HEK293 (cell line): ENCODE measurements at regions not wholly inside any gene's neighbourhood (a gene's known extent, or its start where the extent isn't known, plus 50 kb on each side); places are given as distances from the start of the nearest gene placed in this dataset.
"Not testable (repeated sequence)": the region's sequence is repeated elsewhere in the genome, so short reads cannot be mapped to it uniquely, and the experiment has no call there.

ENCODE experiments used
- CTCF ChIA-PET: fragments of 350-600 bp; formaldehyde crosslinking; extraction: SDS; loops from one replicate; lab custom pipeline; 2021; ENCODE audit warnings: antibody characterized with exemption; lab: Yijun Ruan, JAX
- POLR2A ChIA-PET: fragments of 300-600 bp; formaldehyde crosslinking; extraction: SDS; loops from one replicate; lab custom pipeline; 2020; ENCODE audit warnings: antibody characterized with exemption, inconsistent platforms; lab: Yijun Ruan, JAX
- H3K27ac ChIP-seq: fragments of 200-500 bp; sonication (Bioruptor generic); 2 replicates; pipeline ENCODE4 v1.5.1; 2014; ENCODE audit warnings: low read depth, low read length, control low read depth, inconsistent platforms; ENCODE audit errors: extremely low read depth
- H3K36me3 ChIP-seq, 2 experiments: fragments of 200-500 bp in 1 of 2; sonication (Bioruptor generic) in 1 of 2; 1 replicate in 1 of 2; 2 replicates in 1 of 2; pipeline ENCODE4 v1.5.1; 2014 to 2017; ENCODE audit warnings: inconsistent platforms in 2 of 2, low read length in 2 of 2; ENCODE audit not compliant: control insufficient read depth in 2 of 2, insufficient read depth in 1 of 2
- H3K4me1 ChIP-seq: fragments of 200-500 bp; sonication (Bioruptor generic); 2 replicates; pipeline ENCODE4 v1.5.1; 2014; ENCODE audit warnings: mild to moderate bottlenecking, low read length, inconsistent platforms; ENCODE audit not compliant: control insufficient read depth, insufficient read depth
- H3K4me3 ChIP-seq: 2 replicates; pipeline ENCODE4 v1.5.1; 2011; ENCODE audit warnings: low read depth, mild to moderate bottlenecking, control low read depth, low read length, moderate library complexity
- H3K9me3 ChIP-seq: fragments of 200-500 bp; sonication (Bioruptor generic); 2 replicates; pipeline ENCODE4 v1.5.1; 2014; ENCODE audit warnings: low read depth, low read length, inconsistent platforms; ENCODE audit not compliant: control insufficient read depth, insufficient read depth
- ELK4 ChIP-seq: IDR thresholded peaks from 2 replicates; pipeline ENCODE4 v1.6.1; 2011; ENCODE audit warnings: mild to moderate bottlenecking, low read depth, low read length, borderline replicate concordance
- KLF7 ChIP-seq: fragments of 450-650 bp; formaldehyde crosslinking; IDR thresholded peaks from 2 replicates; pipeline ENCODE4 v1.5.1; 2016; ENCODE audit warnings: missing biosample characterization, missing genetic modification characterization, borderline replicate concordance
- MEIS1 ChIP-seq: sonication (generic); formaldehyde crosslinking; IDR thresholded peaks from 2 replicates; pipeline ENCODE4 v1.8.1; 2022; ENCODE audit warnings: missing genetic modification reagents, mild to moderate bottlenecking, borderline replicate concordance
- ZNF174 ChIP-seq: fragments of 450-650 bp; formaldehyde crosslinking; IDR thresholded peaks from 2 replicates; pipeline ENCODE4 v1.5.0; 2017; ENCODE audit warnings: missing biosample characterization, mild to moderate bottlenecking, missing genetic modification characterization
- ZNF18 ChIP-seq: fragments of 450-650 bp; formaldehyde crosslinking; IDR thresholded peaks from 2 replicates; pipeline ENCODE4 v1.5.1; 2016; ENCODE audit warnings: missing biosample characterization, missing genetic modification characterization
- ZNF184 ChIP-seq: fragments of 450-650 bp; IDR thresholded peaks from 2 replicates; pipeline ENCODE4 v1.5.1; 2018; ENCODE audit warnings: missing biosample characterization, mild to moderate bottlenecking, missing genetic modification characterization
- ZNF211 ChIP-seq: fragments of 450-650 bp; formaldehyde crosslinking; IDR thresholded peaks from 2 replicates; pipeline ENCODE4 v1.5.1; 2016; ENCODE audit warnings: low read depth, missing biosample characterization, missing genetic modification characterization
- ZNF311 ChIP-seq: fragments of 450-650 bp; formaldehyde crosslinking; IDR thresholded peaks from 2 replicates; pipeline ENCODE4 v1.5.1; 2017; ENCODE audit warnings: missing biosample characterization, missing genetic modification characterization, borderline replicate concordance
- ZNF549 ChIP-seq: fragments of 450-650 bp; IDR thresholded peaks from 2 replicates; pipeline ENCODE4 v1.5.1; 2018; ENCODE audit warnings: missing biosample characterization, missing genetic modification characterization, mild to moderate bottlenecking, inconsistent platforms, moderate library complexity
- ZNF555 ChIP-seq: fragments of 450-650 bp; formaldehyde crosslinking; conservative IDR thresholded peaks from 2 replicates; pipeline ENCODE4 v1.5.1; 2017; ENCODE audit warnings: missing biosample characterization, mild to moderate bottlenecking, missing genetic modification characterization, inconsistent platforms
- ZNF560 ChIP-seq: fragments of 450-650 bp; formaldehyde crosslinking; IDR thresholded peaks from 2 replicates; pipeline ENCODE4 v1.5.1; 2017; ENCODE audit warnings: missing biosample characterization, missing genetic modification characterization, borderline replicate concordance
- ZNF596 ChIP-seq: fragments of 450-650 bp; IDR thresholded peaks from 2 replicates; pipeline ENCODE4 v1.5.0; 2018; ENCODE audit warnings: missing biosample characterization, mild to moderate bottlenecking, missing genetic modification characterization, moderate library complexity
- ZNF792 ChIP-seq: fragments of 450-650 bp; formaldehyde crosslinking; IDR thresholded peaks from 2 replicates; pipeline ENCODE4 v1.5.1; 2016; ENCODE audit warnings: missing biosample characterization, missing genetic modification characterization
- ZNF830 ChIP-seq: fragments of 450-650 bp; IDR thresholded peaks from 2 replicates; pipeline ENCODE4 v1.5.0; 2018; ENCODE audit warnings: missing biosample characterization, missing genetic modification characterization, low read depth, mild to moderate bottlenecking, moderate library complexity

- H3K27ac ChIP-seq = no peak overlapping the region
- CTCF ChIA-PET = interaction anchor here (0.7 to 0.9 kb wide), 3 partner anchors 16 to 36 kb away, joined by 3 to 4 read pairs (median 3); no protein-coding TSS in a partner anchor
- no peaks in the 10 kb centered on the region for H3K9me3 ChIP-seq
- TF ChIP-seq ZNF792 (no peak), ZNF311 (tag by site-specific recombination) (no peak), ZNF549 (tag by site-specific recombination) (no peak), ZNF211 (no peak), MEIS1 (CRISPR knock-in tag) (no peak), ELK4 (no peak), ZNF184 (tag by site-specific recombination) (no peak), ZNF18 (no peak), ZNF555 (tag by site-specific recombination) (no peak), ZNF560 (no peak), ZNF830 (tag by site-specific recombination) (no peak), KLF7 (tag by site-specific recombination) (no peak), ZNF174 (tag by site-specific recombination) (no peak), ZNF596 (no peak)
- POLR2A ChIA-PET = no interaction called here
- no peaks in the 10 kb centered on the region for H3K4me1 ChIP-seq
- H3K4me3 ChIP-seq = no peak overlapping the region
- H3K36me3 ChIP-seq = no peaks in the 10 kb centered on the region
Observed at GRCh38 chr5:86565197-86565789, 52.4 kb upstream of the COX7C start.

GRCh38 chr5:86566030-86566429 lies 51.7 kb upstream of the COX7C start:
- H3K9me3 ChIP-seq, H3K27ac ChIP-seq, H3K4me3 ChIP-seq, H3K36me3 ChIP-seq, H3K4me1 ChIP-seq, POLR2A ChIA-PET: not testable (repeated sequence)
- CTCF ChIA-PET = interaction anchor here (0.7 kb wide), 1 partner anchor 36 kb away, joined by 3 read pairs; no protein-coding TSS in a partner anchor
